ENCODE measurements at regions not wholly inside any gene's neighbourhood (a gene's known extent, or its start where the extent isn't known, plus 50 kb on each side); places are given as distances from the start of the nearest gene placed in this dataset.

DNA sequence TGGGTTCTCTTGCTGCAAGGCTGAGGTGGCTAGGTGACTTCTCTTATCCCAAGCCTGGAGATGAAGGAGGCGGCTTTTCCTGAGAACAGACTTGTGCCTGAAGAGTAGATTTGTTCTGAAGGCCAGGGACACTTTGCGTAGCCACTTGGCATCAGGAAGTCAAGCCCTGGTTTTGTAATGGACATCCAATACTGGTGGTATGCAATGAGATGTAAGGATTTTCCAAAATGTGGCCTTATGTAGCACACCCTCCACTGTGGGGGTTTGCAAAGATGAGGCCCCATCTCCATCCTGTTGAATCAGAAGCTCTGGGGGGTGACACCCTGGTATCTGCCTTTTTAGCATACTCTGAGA lies 124.5 kb upstream of the IPO9 start:
- no peak overlapping the region for H3K23ac ChIP-seq (ENCODE audit: low read length)
- no peaks in the 10 kb centered on the region for H3K4me1 ChIP-seq (ENCODE audit: control insufficient read depth, low read depth, low read length)
- no peaks in the 10 kb centered on the region for H3K36me3 ChIP-seq (ENCODE audit: control insufficient read depth, insufficient read depth, low read length)
- H2BK5ac ChIP-seq (ENCODE audit: low read length) = no peak overlapping the region
- no peak overlapping the region for H3K27ac ChIP-seq (ENCODE audit: low read depth, low read length)
- H2AK5ac ChIP-seq (ENCODE audit: low read length) = no peak overlapping the region
- no peak overlapping the region for H4K5ac ChIP-seq (ENCODE audit: low read length)
- H3K9ac ChIP-seq (ENCODE audit: low read length) = no peak overlapping the region
- H4K8ac ChIP-seq (ENCODE audit: low read depth, low read length) = no peak overlapping the region
- no peaks in the 10 kb centered on the region for H3K79me1 ChIP-seq (ENCODE audit: low read length)
- H3K4me2 ChIP-seq (ENCODE audit: low read length) = no peak overlapping the region
- H2BK120ac ChIP-seq (ENCODE audit: low read depth, low read length) = no peak overlapping the region
- H3K27me3 ChIP-seq (ENCODE audit: insufficient read depth, low read length, poor library complexity) = no peaks in the 10 kb centered on the region
- WGBS (ENCODE audit: extremely low coverage, insufficient coverage, low lambda C conversion rate) = no CpG with 5 or more reads among the region's 2 CpGs
- no peaks in the 10 kb centered on the region for H3K79me2 ChIP-seq (ENCODE audit: control insufficient read depth, insufficient read depth, low read length)
- no peak overlapping the region for H3K56ac ChIP-seq (ENCODE audit: low read length)
- no peak overlapping the region for H3K18ac ChIP-seq (ENCODE audit: low read length)
- H3K4ac ChIP-seq (ENCODE audit: low read depth, low read length) = no peak overlapping the region
- H3K4me3 ChIP-seq (ENCODE audit: low read length) = no peak overlapping the region
- DNase-seq = no peak
- no peak overlapping the region for H2BK15ac ChIP-seq (replicated peaks; ENCODE audit: low read depth)

DNA sequence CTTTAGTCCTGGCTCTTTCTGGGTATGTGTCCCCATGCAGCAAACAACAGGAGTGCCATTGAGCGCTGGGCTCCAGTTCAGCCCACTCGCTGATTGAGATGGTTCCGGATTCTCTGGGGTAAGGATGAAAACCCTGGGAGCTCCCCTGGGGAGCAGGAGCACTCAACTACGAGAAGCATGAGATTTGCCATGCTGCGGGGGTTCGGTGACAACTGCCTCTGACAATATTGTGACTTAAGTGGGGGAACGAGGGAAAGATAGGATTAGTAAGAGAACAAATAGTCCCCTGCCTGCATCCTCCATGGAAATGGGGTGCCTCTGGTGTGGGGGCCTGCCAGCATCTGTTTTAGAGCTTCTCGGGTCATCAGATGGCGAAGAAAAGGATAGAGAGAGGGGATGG lies 123.6 kb upstream of the IPO9 start:
- H3K79me2 ChIP-seq (ENCODE audit: control insufficient read depth, insufficient read depth, low read length) = no peaks in the 10 kb centered on the region
- H3K4me3 ChIP-seq (ENCODE audit: low read length) = no peak overlapping the region
- no peak for DNase-seq
- no peak overlapping the region for H3K4ac ChIP-seq (ENCODE audit: low read depth, low read length)
- no peaks in the 10 kb centered on the region for H3K79me1 ChIP-seq (ENCODE audit: low read length)
- no peak overlapping the region for H3K56ac ChIP-seq (ENCODE audit: low read length)
- no peak overlapping the region for H3K23ac ChIP-seq (ENCODE audit: low read length)
- no peak overlapping the region for H4K5ac ChIP-seq (ENCODE audit: low read length)
- no peak overlapping the region for H2BK120ac ChIP-seq (ENCODE audit: low read depth, low read length)
- no peak overlapping the region for H4K8ac ChIP-seq (ENCODE audit: low read depth, low read length)
- WGBS (ENCODE audit: extremely low coverage, insufficient coverage, low lambda C conversion rate) = no CpG with 5 or more reads among the region's 9 CpGs
- no peak overlapping the region for H3K9ac ChIP-seq (ENCODE audit: low read length)
- no peak overlapping the region for H2BK5ac ChIP-seq (ENCODE audit: low read length)
- H2BK15ac ChIP-seq (replicated peaks; ENCODE audit: low read depth) = no peak overlapping the region
- H3K27me3 ChIP-seq (ENCODE audit: insufficient read depth, low read length, poor library complexity) = no peaks in the 10 kb centered on the region
- no peaks in the 10 kb centered on the region for H3K4me1 ChIP-seq (ENCODE audit: control insufficient read depth, low read depth, low read length)
- H3K18ac ChIP-seq (ENCODE audit: low read length) = no peak overlapping the region
- no peak overlapping the region for H2AK5ac ChIP-seq (ENCODE audit: low read length)
- H3K4me2 ChIP-seq (ENCODE audit: low read length) = no peak overlapping the region
- no peaks in the 10 kb centered on the region for H3K36me3 ChIP-seq (ENCODE audit: control insufficient read depth, insufficient read depth, low read length)
- no peak overlapping the region for H3K27ac ChIP-seq (ENCODE audit: low read depth, low read length)

DNA sequence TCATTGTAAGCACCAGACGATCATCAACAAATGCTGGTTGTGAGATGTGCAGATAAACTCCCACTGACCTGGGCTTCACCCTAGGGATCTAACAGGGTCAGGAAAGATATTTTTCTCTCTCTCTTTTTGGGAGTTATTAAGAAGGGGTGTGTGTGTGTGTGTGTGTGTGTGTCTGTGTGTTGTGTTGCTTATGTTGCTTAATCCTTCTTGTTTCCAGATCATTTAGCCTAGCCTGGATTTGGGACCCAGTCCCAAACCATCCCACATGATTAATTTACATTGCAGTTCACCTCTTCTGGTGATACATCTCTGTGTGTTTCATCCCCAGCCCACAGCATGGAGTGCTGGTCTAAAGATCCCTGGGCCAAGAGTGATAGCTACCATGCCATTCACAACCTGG lies 122.8 kb upstream of the IPO9 start:
- H4K8ac ChIP-seq (ENCODE audit: low read depth, low read length) = no peak overlapping the region
- no peak overlapping the region for H2BK120ac ChIP-seq (ENCODE audit: low read depth, low read length)
- no peak overlapping the region for H3K56ac ChIP-seq (ENCODE audit: low read length)
- H2AK5ac ChIP-seq (ENCODE audit: low read length) = no peak overlapping the region
- no peaks in the 10 kb centered on the region for H3K36me3 ChIP-seq (ENCODE audit: control insufficient read depth, insufficient read depth, low read length)
- no peak overlapping the region for H4K5ac ChIP-seq (ENCODE audit: low read length)
- no peaks in the 10 kb centered on the region for H3K4me1 ChIP-seq (ENCODE audit: control insufficient read depth, low read depth, low read length)
- no peaks in the 10 kb centered on the region for H3K27me3 ChIP-seq (ENCODE audit: insufficient read depth, low read length, poor library complexity)
- H3K18ac ChIP-seq (ENCODE audit: low read length) = no peak overlapping the region
- H3K79me1 ChIP-seq (ENCODE audit: low read length) = no peaks in the 10 kb centered on the region
- H3K23ac ChIP-seq (ENCODE audit: low read length) = no peak overlapping the region
- H2BK5ac ChIP-seq (ENCODE audit: low read length) = no peak overlapping the region
- no peak for DNase-seq
- H3K27ac ChIP-seq (ENCODE audit: low read depth, low read length) = no peak overlapping the region
- no peaks in the 10 kb centered on the region for H3K79me2 ChIP-seq (ENCODE audit: control insufficient read depth, insufficient read depth, low read length)
- H3K4me3 ChIP-seq (ENCODE audit: low read length) = no peak overlapping the region
- no peak overlapping the region for H2BK15ac ChIP-seq (replicated peaks; ENCODE audit: low read depth)
- no peak overlapping the region for H3K4ac ChIP-seq (ENCODE audit: low read depth, low read length)
- H3K4me2 ChIP-seq (ENCODE audit: low read length) = no peak overlapping the region
- H3K9ac ChIP-seq (ENCODE audit: low read length) = no peak overlapping the region
- WGBS (ENCODE audit: extremely low coverage, insufficient coverage, low lambda C conversion rate) = no CpG with 5 or more reads among the region's 1 CpG

DNA sequence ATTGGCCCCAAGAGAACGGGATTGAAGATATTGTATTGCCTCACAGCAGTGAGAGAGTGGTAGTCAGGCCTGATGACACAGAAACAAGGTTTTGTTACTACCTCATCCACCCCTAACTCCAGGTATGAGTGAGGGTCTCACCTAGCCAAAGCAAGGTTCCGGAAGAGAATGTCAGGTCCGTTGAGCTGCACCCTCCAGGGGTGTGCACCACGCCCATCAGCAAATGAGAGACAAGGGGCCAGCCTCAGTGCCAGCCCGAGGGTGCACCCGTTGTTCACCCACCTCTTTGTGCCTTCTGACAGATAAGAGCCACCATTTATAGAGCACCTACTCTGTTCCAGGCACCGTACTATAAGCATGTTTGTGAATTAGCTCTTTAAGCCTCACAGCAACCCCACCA lies 121.9 kb upstream of the IPO9 start:
- Histone ChIP-seq H3K79me2 (ENCODE audit: control insufficient read depth, insufficient read depth, low read length) (no peaks in the 10 kb centered on the region), H2BK120ac (ENCODE audit: low read depth, low read length) (no peak overlapping the region), H3K18ac (ENCODE audit: low read length) (no peak overlapping the region), H3K27me3 (ENCODE audit: insufficient read depth, low read length, poor library complexity) (no peaks in the 10 kb centered on the region), H3K4me1 (ENCODE audit: control insufficient read depth, low read depth, low read length) (no peaks in the 10 kb centered on the region), H2AK5ac (ENCODE audit: low read length) (no peak overlapping the region), H3K4me2 (ENCODE audit: low read length) (no peak overlapping the region), H3K79me1 (ENCODE audit: low read length) (no peaks in the 10 kb centered on the region), H3K23ac (ENCODE audit: low read length) (no peak overlapping the region), H4K5ac (ENCODE audit: low read length) (no peak overlapping the region), H2BK15ac (replicated peaks; ENCODE audit: low read depth) (no peak overlapping the region), H4K8ac (ENCODE audit: low read depth, low read length) (no peak overlapping the region), H3K9ac (ENCODE audit: low read length) (no peak overlapping the region), H3K36me3 (ENCODE audit: control insufficient read depth, insufficient read depth, low read length) (no peaks in the 10 kb centered on the region), H3K4ac (ENCODE audit: low read depth, low read length) (no peak overlapping the region), H2BK5ac (ENCODE audit: low read length) (no peak overlapping the region), H3K4me3 (ENCODE audit: low read length) (no peak overlapping the region), H3K56ac (ENCODE audit: low read length) (no peak overlapping the region), H3K27ac (ENCODE audit: low read depth, low read length) (no peak overlapping the region)
- no CpG with 5 or more reads among the region's 7 CpGs for WGBS (ENCODE audit: extremely low coverage, insufficient coverage, low lambda C conversion rate)
- DNase-seq = no peak

DNA sequence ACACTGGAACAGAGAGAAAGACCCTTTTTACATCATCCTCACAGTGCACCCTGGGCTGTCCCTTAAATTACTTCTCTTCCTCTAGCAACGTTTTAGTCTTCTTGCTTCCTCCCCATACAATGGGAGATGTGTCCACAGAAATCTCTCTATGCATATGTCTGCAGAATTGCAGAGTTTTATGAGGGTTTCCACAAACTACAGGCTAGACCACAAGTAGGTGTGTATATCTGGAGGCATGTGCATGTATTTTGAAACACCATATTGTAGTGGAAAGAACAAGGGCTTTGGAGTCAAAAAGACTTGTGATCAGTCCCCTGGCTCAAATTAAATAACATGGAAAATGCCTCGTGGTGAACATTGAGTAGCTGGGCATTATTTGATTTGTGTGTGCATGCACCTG lies 121.3 kb upstream of the IPO9 start:
- Histone ChIP-seq H4K8ac (ENCODE audit: low read depth, low read length) (no peak overlapping the region), H3K4me1 (ENCODE audit: control insufficient read depth, low read depth, low read length) (no peaks in the 10 kb centered on the region), H2BK5ac (ENCODE audit: low read length) (no peak overlapping the region), H3K79me1 (ENCODE audit: low read length) (no peaks in the 10 kb centered on the region), H3K4ac (ENCODE audit: low read depth, low read length) (no peak overlapping the region), H3K79me2 (ENCODE audit: control insufficient read depth, insufficient read depth, low read length) (no peaks in the 10 kb centered on the region), H3K27me3 (ENCODE audit: insufficient read depth, low read length, poor library complexity) (no peaks in the 10 kb centered on the region), H2BK120ac (ENCODE audit: low read depth, low read length) (no peak overlapping the region), H3K9ac (ENCODE audit: low read length) (no peak overlapping the region), H2AK5ac (ENCODE audit: low read length) (no peak overlapping the region), H4K5ac (ENCODE audit: low read length) (no peak overlapping the region), H3K4me3 (ENCODE audit: low read length) (no peak overlapping the region), H3K18ac (ENCODE audit: low read length) (no peak overlapping the region), H3K4me2 (ENCODE audit: low read length) (no peak overlapping the region), H3K56ac (ENCODE audit: low read length) (no peak overlapping the region), H2BK15ac (replicated peaks; ENCODE audit: low read depth) (no peak overlapping the region), H3K36me3 (ENCODE audit: control insufficient read depth, insufficient read depth, low read length) (no peaks in the 10 kb centered on the region), H3K27ac (ENCODE audit: low read depth, low read length) (no peak overlapping the region), H3K23ac (ENCODE audit: low read length) (no peak overlapping the region)
- no CpG with 5 or more reads among the region's 2 CpGs for WGBS (ENCODE audit: extremely low coverage, insufficient coverage, low lambda C conversion rate)
- DNase-seq = no peak

DNA sequence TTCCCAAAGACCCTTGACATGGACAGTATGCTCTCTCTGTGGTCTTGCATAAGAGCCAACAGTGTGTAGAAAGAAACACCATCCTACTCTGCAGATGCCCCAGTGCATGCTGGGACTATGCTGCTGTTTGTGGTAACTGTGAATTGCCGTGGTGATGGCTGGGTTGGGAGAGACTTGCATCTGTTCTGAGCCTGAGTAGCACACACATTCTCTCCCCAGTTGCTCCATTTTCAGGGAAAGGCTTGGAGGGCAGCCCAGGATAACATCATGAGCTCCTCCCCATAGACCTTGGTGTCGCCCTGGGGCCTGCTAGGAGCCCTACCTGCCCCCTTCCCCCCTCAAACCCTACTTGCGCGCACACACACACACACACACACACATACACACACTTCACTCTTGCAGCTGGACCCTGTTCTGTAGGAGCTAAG lies 120.9 kb upstream of the IPO9 start:
- H4K8ac ChIP-seq (ENCODE audit: low read depth, low read length) = no peak overlapping the region
- no peak overlapping the region for H3K9ac ChIP-seq (ENCODE audit: low read length)
- no peaks in the 10 kb centered on the region for H3K36me3 ChIP-seq (ENCODE audit: control insufficient read depth, insufficient read depth, low read length)
- no peaks in the 10 kb centered on the region for H3K79me2 ChIP-seq (ENCODE audit: control insufficient read depth, insufficient read depth, low read length)
- H3K27ac ChIP-seq (ENCODE audit: low read depth, low read length) = no peak overlapping the region
- no peaks in the 10 kb centered on the region for H3K4me1 ChIP-seq (ENCODE audit: control insufficient read depth, low read depth, low read length)
- no peak overlapping the region for H4K5ac ChIP-seq (ENCODE audit: low read length)
- no peaks in the 10 kb centered on the region for H3K27me3 ChIP-seq (ENCODE audit: insufficient read depth, low read length, poor library complexity)
- H3K4me2 ChIP-seq (ENCODE audit: low read length) = no peak overlapping the region
- H3K18ac ChIP-seq (ENCODE audit: low read length) = no peak overlapping the region
- no peak overlapping the region for H3K23ac ChIP-seq (ENCODE audit: low read length)
- no peaks in the 10 kb centered on the region for H3K79me1 ChIP-seq (ENCODE audit: low read length)
- no peak overlapping the region for H3K56ac ChIP-seq (ENCODE audit: low read length)
- H2AK5ac ChIP-seq (ENCODE audit: low read length) = no peak overlapping the region
- no peak overlapping the region for H3K4me3 ChIP-seq (ENCODE audit: low read length)
- H3K4ac ChIP-seq (ENCODE audit: low read depth, low read length) = no peak overlapping the region
- peak; percentile 67 for DNase-seq
- H2BK15ac ChIP-seq (replicated peaks; ENCODE audit: low read depth) = no peak overlapping the region
- no peak overlapping the region for H2BK120ac ChIP-seq (ENCODE audit: low read depth, low read length)
- no peak overlapping the region for H2BK5ac ChIP-seq (ENCODE audit: low read length)
- WGBS (ENCODE audit: extremely low coverage, insufficient coverage, low lambda C conversion rate) = no CpG with 5 or more reads among the region's 4 CpGs

Measured in mesendoderm (in vitro differentiated cells).